BE2C (cell line): ENCODE measurements at regions not wholly inside any gene's neighbourhood (a gene's known extent, or its start where the extent isn't known, plus 50 kb on each side); places are given as distances from the start of the nearest gene placed in this dataset.

ENCODE experiments used
- DNase-seq: peaks from one replicate; pipeline ENCODE4 v3.0.0-alpha.2; 2020
- H3K27me3 ChIP-seq: fragments of 250-450 bp; sonication (Bioruptor Pico); 2 replicates; pipeline ENCODE4 v1.5.1; 2020; ENCODE audit warnings: mild to moderate bottlenecking
- H3K36me3 ChIP-seq: fragments of 250-450 bp; sonication (Bioruptor Pico); 2 replicates; pipeline ENCODE4 v1.5.1; 2020; ENCODE audit warnings: mild to moderate bottlenecking
- H3K4me1 ChIP-seq: fragments of 250-450 bp; sonication (Bioruptor Pico); 2 replicates; pipeline ENCODE4 v1.5.1; 2020
- H3K4me3 ChIP-seq: 2 replicates; pipeline ENCODE4 v1.5.1; 2011; ENCODE audit warnings: low read depth, low read length
- H3K9me3 ChIP-seq: fragments of 250-450 bp; sonication (Bioruptor Pico); 2 replicates; pipeline ENCODE4 v1.5.1; 2020
- TF ChIP-seq, protein P1 (sequence below): IDR thresholded peaks from 2 replicates; pipeline ENCODE4 v1.5.1; 2012; ENCODE audit warnings: mild to moderate bottlenecking, low read depth, low read length

DNA sequence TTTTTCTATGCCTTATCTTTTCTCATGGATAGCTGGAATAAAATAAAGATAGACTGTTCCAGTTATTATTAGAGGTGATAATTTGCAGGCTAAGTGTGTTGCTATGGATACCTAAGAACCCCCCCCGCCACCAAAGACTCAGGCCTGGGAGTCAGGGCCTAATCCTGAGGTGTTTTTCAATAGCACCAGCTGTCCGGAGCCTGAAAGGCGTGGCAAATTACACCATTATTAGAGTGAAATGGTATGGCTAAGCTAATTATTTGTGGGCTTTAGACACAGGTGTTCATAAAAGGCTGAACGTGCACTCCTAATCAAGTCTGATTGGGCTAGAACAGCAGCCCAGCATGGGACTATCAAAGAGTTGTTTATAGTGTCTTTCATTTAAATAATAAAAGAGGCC lies 293.2 kb upstream of the DCC start:
- Histone ChIP-seq H3K36me3 (no peaks in the 10 kb centered on the region), H3K9me3 (no peaks in the 10 kb centered on the region), H3K4me3 (no peak overlapping the region), H3K27me3 (no peaks in the 10 kb centered on the region), H3K4me1 (no peaks in the 10 kb centered on the region)
- DNase-seq = no peak
- TF ChIP-seq, protein P1, sequence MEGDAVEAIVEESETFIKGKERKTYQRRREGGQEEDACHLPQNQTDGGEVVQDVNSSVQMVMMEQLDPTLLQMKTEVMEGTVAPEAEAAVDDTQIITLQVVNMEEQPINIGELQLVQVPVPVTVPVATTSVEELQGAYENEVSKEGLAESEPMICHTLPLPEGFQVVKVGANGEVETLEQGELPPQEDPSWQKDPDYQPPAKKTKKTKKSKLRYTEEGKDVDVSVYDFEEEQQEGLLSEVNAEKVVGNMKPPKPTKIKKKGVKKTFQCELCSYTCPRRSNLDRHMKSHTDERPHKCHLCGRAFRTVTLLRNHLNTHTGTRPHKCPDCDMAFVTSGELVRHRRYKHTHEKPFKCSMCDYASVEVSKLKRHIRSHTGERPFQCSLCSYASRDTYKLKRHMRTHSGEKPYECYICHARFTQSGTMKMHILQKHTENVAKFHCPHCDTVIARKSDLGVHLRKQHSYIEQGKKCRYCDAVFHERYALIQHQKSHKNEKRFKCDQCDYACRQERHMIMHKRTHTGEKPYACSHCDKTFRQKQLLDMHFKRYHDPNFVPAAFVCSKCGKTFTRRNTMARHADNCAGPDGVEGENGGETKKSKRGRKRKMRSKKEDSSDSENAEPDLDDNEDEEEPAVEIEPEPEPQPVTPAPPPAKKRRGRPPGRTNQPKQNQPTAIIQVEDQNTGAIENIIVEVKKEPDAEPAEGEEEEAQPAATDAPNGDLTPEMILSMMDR = no peak

DNA sequence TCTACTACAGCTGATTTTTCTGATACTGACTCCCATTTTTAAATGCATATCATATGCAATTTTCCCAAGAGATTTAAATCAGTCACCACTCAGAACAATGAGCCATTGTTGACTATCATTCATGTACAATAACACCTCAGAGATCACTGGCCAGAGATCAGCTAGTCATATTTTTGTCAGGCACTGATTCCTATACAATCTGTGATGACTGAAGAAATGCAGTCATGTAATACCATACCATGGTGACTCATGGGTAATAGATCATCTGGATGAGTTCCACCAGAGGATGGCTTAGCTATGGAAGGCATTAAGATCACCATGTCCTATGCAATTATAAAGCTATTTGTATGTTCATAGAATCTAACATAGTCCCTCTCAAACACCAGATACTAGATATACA lies 285.7 kb upstream of the DCC start:
- H3K4me1 ChIP-seq = no peaks in the 10 kb centered on the region
- H3K9me3 ChIP-seq = no peaks in the 10 kb centered on the region
- H3K36me3 ChIP-seq = no peaks in the 10 kb centered on the region
- no peak for DNase-seq
- TF ChIP-seq, protein P1 = no peak
- no peaks in the 10 kb centered on the region for H3K27me3 ChIP-seq
- no peak overlapping the region for H3K4me3 ChIP-seq

DNA sequence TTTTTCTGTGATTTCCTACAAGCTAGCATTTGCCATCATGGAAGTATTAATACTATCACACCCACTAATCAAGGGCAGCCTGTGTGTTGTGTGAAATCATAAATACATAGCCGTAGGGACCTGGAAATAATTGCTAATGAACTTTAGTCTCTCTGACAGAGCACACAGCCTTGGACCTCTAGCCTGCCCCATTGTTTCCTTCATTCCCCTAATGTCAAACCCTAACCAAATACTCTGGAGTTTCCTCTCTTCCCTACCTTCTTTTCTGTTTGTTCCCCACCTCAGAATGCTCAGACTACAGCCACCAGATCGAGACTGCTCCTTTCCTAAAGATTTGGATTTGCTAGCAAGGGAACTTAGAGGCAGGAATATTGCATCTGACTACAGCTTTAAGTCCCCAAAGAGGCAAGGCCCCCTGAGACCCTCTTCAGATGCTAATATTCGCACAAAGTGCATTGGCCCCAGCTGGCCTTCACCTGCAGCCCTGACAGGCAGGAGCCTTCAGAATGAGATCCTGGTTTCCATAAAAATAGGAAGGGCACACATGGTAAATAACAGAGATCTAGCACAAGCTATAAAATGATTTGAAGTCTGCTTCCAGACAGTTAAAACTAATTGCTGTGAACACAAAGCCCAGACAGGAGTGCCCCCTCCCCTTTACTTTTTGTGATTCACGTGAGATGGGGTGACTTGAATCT lies 279.2 kb upstream of the DCC start:
- TF ChIP-seq, protein P1 = no peak
- no peaks in the 10 kb centered on the region for H3K36me3 ChIP-seq
- H3K27me3 ChIP-seq = no peaks in the 10 kb centered on the region
- H3K4me1 ChIP-seq = no peaks in the 10 kb centered on the region
- H3K4me3 ChIP-seq = no peak overlapping the region
- DNase-seq = no peak
- no peaks in the 10 kb centered on the region for H3K9me3 ChIP-seq

DNA sequence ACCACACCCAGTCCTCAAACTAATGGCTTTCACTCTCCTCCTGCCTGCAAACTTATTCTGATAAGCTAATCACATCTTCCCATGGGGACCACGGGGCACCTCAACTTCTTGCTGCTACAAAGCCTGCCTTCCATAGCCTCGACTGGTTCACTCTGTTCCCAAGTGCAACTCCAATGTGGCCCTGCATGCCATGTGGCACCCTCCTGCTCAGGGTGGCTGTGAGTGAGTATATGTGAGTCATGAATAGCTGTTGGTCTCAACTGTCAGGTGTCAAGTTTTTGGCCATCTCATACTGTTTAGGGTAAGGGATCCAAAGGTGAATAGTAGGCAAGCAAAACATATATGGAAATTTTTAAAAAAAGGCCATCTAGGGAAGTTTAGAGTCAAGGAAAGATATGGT lies 276.1 kb upstream of the DCC start:
- TF ChIP-seq, protein P1 = no peak
- Histone ChIP-seq H3K9me3 (no peaks in the 10 kb centered on the region), H3K4me1 (no peaks in the 10 kb centered on the region), H3K36me3 (no peaks in the 10 kb centered on the region), H3K27me3 (no peaks in the 10 kb centered on the region), H3K4me3 (no peak overlapping the region)
- DNase-seq = no peak

DNA sequence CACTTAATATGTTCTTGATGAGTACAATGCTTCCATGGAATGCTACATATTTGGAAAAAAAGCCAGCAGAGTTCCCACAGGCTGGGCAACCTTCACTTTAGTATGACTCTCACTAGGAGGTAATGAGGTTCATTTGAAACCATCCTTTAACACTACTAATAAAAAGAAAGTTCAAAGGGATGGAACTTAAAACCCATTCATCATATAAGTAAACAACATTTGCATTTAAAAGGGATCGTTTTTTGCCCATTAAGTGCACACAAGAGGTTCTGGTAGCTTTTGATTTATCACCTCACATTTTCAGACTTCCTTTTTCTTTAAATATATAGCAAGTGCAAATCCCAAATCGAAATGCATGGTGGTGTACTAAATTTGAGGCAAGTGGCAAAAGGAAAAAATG lies 270.8 kb upstream of the DCC start:
- no peaks in the 10 kb centered on the region for H3K36me3 ChIP-seq
- TF ChIP-seq, protein P1 = no peak
- no peaks in the 10 kb centered on the region for H3K27me3 ChIP-seq
- DNase-seq = no peak
- H3K4me1 ChIP-seq = no peaks in the 10 kb centered on the region
- H3K9me3 ChIP-seq = no peaks in the 10 kb centered on the region
- no peak overlapping the region for H3K4me3 ChIP-seq

DNA sequence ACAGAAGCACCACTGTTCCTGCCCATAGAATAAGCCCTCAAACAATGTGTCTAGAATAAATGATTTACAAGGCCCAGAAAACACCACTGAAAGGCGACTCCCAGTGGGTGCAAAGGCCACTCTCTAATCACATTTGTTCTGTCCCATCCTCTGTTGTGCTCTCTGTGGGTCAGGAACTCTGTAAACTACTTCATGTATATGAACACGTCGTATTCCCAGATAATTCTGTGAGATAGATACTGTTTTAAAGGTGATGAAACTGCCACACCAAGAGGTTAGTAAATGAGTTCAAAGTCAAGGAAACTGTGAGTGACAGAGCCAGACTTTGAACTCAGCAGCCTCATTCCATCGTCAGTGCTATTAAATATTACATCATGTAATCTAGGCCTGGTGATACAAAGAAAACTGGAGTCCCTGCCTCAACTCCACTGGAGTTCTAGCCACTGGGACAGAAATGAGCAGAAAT lies 269.7 kb upstream of the DCC start:
- TF ChIP-seq, protein P1 = no peak
- no peak for DNase-seq

More for the DNA sequence above, 269.7 kb upstream of the DCC start:
- Histone ChIP-seq H3K36me3 (no peaks in the 10 kb centered on the region), H3K9me3 (no peaks in the 10 kb centered on the region), H3K4me1 (no peaks in the 10 kb centered on the region), H3K27me3 (no peaks in the 10 kb centered on the region), H3K4me3 (no peak overlapping the region)
